Body of pancreas (tissue), 4 donors: ENCODE measurements at regions not wholly inside any gene's neighbourhood (a gene's known extent, or its start where the extent isn't known, plus 50 kb on each side); places are given as distances from the start of the nearest gene placed in this dataset.

ENCODE experiments used
- ATAC-seq: fragments of 150-250 bp; one replicate; pipeline ENCODE4 v1.9.1; 2016
- DNase-seq, 4 donors: peaks; one replicate each; pipeline ENCODE4 v3.0.0-alpha.2; 2019
- H3K27ac ChIP-seq, 4 donors: fragments of 200-600 bp; sonication (generic); 1 replicate in 3 of 4; 2 replicates in 1 of 4; pipeline versions ENCODE4 v1.5.1 to v1.6.1; 2016 to 2019; ENCODE audit warnings: mild to moderate bottlenecking in 1 of 4, mixed read lengths in 1 of 4, moderate library complexity in 1 of 4
- H3K27me3 ChIP-seq, 2 donors: fragments of 200-600 bp; sonication (generic); one replicate each; pipeline ENCODE4 v1.6.0; 2016; ENCODE audit warnings: mild to moderate bottlenecking in 1 of 2
- H3K36me3 ChIP-seq, 2 donors: fragments of 200-600 bp; sonication (generic); replicated peaks in 1 of 2; 2 replicates each; pipeline ENCODE4 v1.5.1; 2016; ENCODE audit warnings: low read depth in 2 of 2; ENCODE audit not compliant: insufficient read depth in 1 of 2
- H3K4me1 ChIP-seq: fragments of 200-600 bp; sonication (generic); one replicate; pipeline ENCODE4 v1.6.0; 2016
- H3K4me3 ChIP-seq, 2 donors: fragments of 200-600 bp; sonication (generic); 1 replicate in 1 of 2; 2 replicates in 1 of 2; pipeline ENCODE4 v1.5.1; 2016 to 2019
- H3K9me3 ChIP-seq, 3 donors: fragments of 200-600 bp; sonication (generic); 1 replicate in 2 of 3; 2 replicates in 1 of 3; pipeline ENCODE4 v1.5.1; 2016
- CTCF ChIP-seq, 7 experiments: fragments of 450-650 bp in 4 of 7; fragments of 200-600 bp in 3 of 7; sonication (generic) in 3 of 7; IDR thresholded peaks; one replicate each; pipeline ENCODE4 v1.5.1; 2016 to 2019; ENCODE audit warnings: antibody characterized with exemption in 7 of 7
- POLR2A ChIP-seq, 3 donors: fragments of 450-650 bp; IDR thresholded peaks; one replicate each; pipeline ENCODE4 v1.6.1; 2016; ENCODE audit warnings: antibody characterized with exemption in 3 of 3, mild to moderate bottlenecking in 2 of 3
- WGBS, 2 donors: methylation state at CpG; one replicate each; pipeline ENCODE4 v1.1.5; 2017; 5-methylcytosine and 5-hydroxymethylcytosine counted together
- intact Hi-C: fragments of 100-400 bp; cut with DNase I; formaldehyde crosslinking; loops from one replicate; pipeline ENCODE4 v1.15.1; 2023

- intact Hi-C loops = no loop called here
- WGBS, 2 donors = 83 to 89% methylated on average over 4 of the region's 4 CpGs
- DNase-seq (no peak), ATAC-seq (no peak)
- H3K9me3 ChIP-seq = no peaks in the 10 kb centered on the region
- TF ChIP-seq POLR2A (IDR thresholded peaks at IDR 0.05) (no peak), CTCF (IDR thresholded peaks at IDR 0.05) (no peak)
- H3K4me1 ChIP-seq = no peaks in the 10 kb centered on the region
- H3K27me3 ChIP-seq = no peaks in the 10 kb centered on the region
- no peaks in the 10 kb centered on the region for H3K36me3 ChIP-seq
- H3K27ac ChIP-seq = no peak overlapping the region
- H3K4me3 ChIP-seq = no peak overlapping the region
Measured at GRCh38 chr4:123802082-123802645, 405.6 kb downstream of the SPRY1 start.

- H3K9me3 ChIP-seq = no peaks in the 10 kb centered on the region
- H3K4me3 ChIP-seq = no peak overlapping the region
- ATAC-seq (no peak), DNase-seq (no peak)
- TF ChIP-seq POLR2A (IDR thresholded peaks at IDR 0.05) (no peak), CTCF (IDR thresholded peaks at IDR 0.05) (no peak)
- no peaks in the 10 kb centered on the region for H3K27me3 ChIP-seq
- no peaks in the 10 kb centered on the region for H3K36me3 ChIP-seq
- no peaks in the 10 kb centered on the region for H3K4me1 ChIP-seq
- 48 to 56% methylated on average over 2 of the region's 2 CpGs for WGBS, 2 donors
- no peak overlapping the region for H3K27ac ChIP-seq
- intact Hi-C loops = no loop called here
Measured at GRCh38 chr4:123802933-123803332, 406.3 kb downstream of the SPRY1 start.

DNA sequence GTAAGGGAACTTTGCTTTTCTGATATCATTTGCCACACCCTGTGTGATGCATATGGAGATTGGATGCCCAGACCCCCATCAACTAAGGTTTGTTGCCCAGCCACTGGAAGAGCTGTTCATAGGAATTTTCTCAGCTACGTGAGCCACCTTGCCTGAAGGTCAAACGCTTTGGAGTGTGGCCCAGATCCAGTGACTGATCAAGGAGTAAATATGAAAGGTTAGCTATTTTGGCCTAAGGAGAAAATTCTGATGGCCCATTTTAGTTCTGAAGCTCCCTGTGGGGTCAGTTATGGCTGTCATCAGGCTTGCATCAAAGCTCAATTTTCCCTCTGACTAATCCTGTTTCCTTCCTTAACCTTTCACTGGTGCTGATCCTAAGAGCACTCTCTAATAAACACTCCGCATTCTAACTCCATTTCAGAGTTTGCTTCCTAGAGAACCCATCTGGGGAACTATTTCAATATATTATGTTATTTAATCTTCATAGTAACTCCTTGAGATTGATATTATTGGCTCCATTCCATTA is 407.7 kb downstream of the SPRY1 start:
- no peak overlapping the region for H3K27ac ChIP-seq
- no peaks in the 10 kb centered on the region for H3K4me1 ChIP-seq
- H3K9me3 ChIP-seq = no peaks in the 10 kb centered on the region
- 62 to 67% methylated on average over 3 of the region's 3 CpGs for WGBS, 2 donors
- intact Hi-C loops = no loop called here
- DNase-seq (no peak), ATAC-seq (no peak)
- H3K27me3 ChIP-seq = no peaks in the 10 kb centered on the region
- no peak overlapping the region for H3K4me3 ChIP-seq
- no peaks in the 10 kb centered on the region for H3K36me3 ChIP-seq
- TF ChIP-seq CTCF (IDR thresholded peaks at IDR 0.05) (no peak), POLR2A (IDR thresholded peaks at IDR 0.05) (no peak)

DNA sequence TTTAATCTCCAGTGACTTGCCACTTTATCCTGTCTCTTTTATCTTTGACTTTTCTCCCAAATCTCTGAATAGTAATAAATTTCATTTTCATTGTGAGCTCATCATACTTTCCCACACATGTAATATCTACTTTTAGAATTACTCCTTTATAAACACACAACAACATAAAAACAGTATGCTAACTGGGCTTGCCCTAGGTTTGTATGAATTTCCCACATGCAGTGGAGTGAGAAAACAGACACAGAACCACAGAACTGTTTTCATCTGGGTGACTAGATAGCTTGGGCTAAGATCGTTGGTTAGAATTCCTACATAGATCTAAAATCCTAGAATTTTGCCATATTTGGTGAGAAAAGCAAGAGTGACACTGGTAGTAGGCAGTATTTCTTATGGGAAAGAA is 409.5 kb downstream of the SPRY1 start:
- no peaks in the 10 kb centered on the region for H3K36me3 ChIP-seq
- intact Hi-C loops = no loop called here
- H3K4me3 ChIP-seq = no peak overlapping the region
- H3K27ac ChIP-seq = no peak overlapping the region
- H3K4me1 ChIP-seq = no peaks in the 10 kb centered on the region
- DNase-seq = no peak
- H3K9me3 ChIP-seq = no peaks in the 10 kb centered on the region
- H3K27me3 ChIP-seq = no peaks in the 10 kb centered on the region
- WGBS, 2 donors = 60 to 83% methylated on average over 1 of the region's 1 CpG
- TF ChIP-seq CTCF (IDR thresholded peaks at IDR 0.05) (no peak), POLR2A (IDR thresholded peaks at IDR 0.05) (no peak)
- ATAC-seq = no peak

DNA sequence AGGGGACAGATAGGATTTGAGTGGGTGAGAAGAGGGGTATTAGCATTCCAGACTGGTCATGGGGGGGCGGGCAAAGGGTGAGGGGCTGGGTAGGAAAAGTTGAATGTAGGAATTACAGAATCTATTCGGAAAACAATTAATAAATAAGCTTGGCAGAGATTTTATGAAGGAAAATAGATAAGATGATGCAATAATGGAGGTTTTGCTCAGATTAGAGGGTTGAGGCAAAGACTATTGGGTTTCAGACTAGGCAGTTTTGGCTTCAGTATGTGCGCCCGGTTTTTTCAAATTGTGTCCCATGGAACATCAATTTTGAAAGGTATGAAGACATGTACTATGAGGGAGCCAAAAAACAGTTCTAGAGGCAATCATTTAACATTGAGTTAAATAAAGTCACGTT is 410.6 kb downstream of the SPRY1 start:
- ATAC-seq = no peak
- no peak for DNase-seq
- H3K4me1 ChIP-seq = no peaks in the 10 kb centered on the region
- no peaks in the 10 kb centered on the region for H3K27me3 ChIP-seq
- WGBS, 2 donors = 77 to 79% methylated on average over 5 of the region's 5 CpGs
- H3K36me3 ChIP-seq = no peaks in the 10 kb centered on the region
- intact Hi-C loops = no loop called here
- no peak overlapping the region for H3K27ac ChIP-seq
- H3K4me3 ChIP-seq = no peak overlapping the region
- TF ChIP-seq POLR2A (IDR thresholded peaks at IDR 0.05) (no peak), CTCF (IDR thresholded peaks at IDR 0.05) (no peak)
- no peaks in the 10 kb centered on the region for H3K9me3 ChIP-seq
